Smooth muscle cell (in vitro differentiated cells): ENCODE measurements at regions not wholly inside any gene's neighbourhood (a gene's known extent, or its start where the extent isn't known, plus 50 kb on each side); places are given as distances from the start of the nearest gene placed in this dataset.
A peak's percentile ranks its signal among the peaks of the same experiment; 100 is the strongest.
"Not testable (repeated sequence)": the region's sequence is repeated elsewhere in the genome, so short reads cannot be mapped to it uniquely, and the experiment has no call there.

ENCODE experiments used
- DNase-seq: peaks from one replicate; lab custom pipeline; 2025; ENCODE audit not compliant: unreplicated experiment; lab: John Stamatoyannopoulos, UW
- H2AFZ ChIP-seq: fragments of 200-600 bp; sonication (generic); 2 replicates; pipeline ENCODE4 v1.6.0; 2016; ENCODE audit warnings: antibody characterized with exemption, low read depth, mild to moderate bottlenecking
- H3F3A ChIP-seq: fragments of 200-600 bp; sonication (generic); 2 replicates; pipeline ENCODE4 v1.6.0; 2017; ENCODE audit warnings: antibody characterized with exemption, low read depth
- H3K27ac ChIP-seq: fragments of 200-600 bp; sonication (generic); 2 replicates; pipeline ENCODE4 v1.5.1; 2016; ENCODE audit warnings: low read depth, mild to moderate bottlenecking
- H3K27me3 ChIP-seq: fragments of 200-600 bp; sonication (generic); 2 replicates; pipeline ENCODE4 v1.6.1; 2016; ENCODE audit warnings: low read depth, mild to moderate bottlenecking
- H3K36me3 ChIP-seq: fragments of 200-600 bp; sonication (generic); 2 replicates; pipeline ENCODE4 v1.5.1; 2016; ENCODE audit warnings: low read depth
- H3K4me1 ChIP-seq: fragments of 200-600 bp; sonication (generic); 2 replicates; pipeline ENCODE4 v1.5.1; 2016; ENCODE audit warnings: low read depth
- H3K4me2 ChIP-seq: fragments of 200-600 bp; sonication (generic); 2 replicates; pipeline ENCODE4 v1.6.0; 2016; ENCODE audit warnings: mild to moderate bottlenecking
- H3K4me3 ChIP-seq: fragments of 200-600 bp; sonication (generic); 2 replicates; pipeline ENCODE4 v1.5.1; 2016; ENCODE audit warnings: mild to moderate bottlenecking
- H3K79me2 ChIP-seq: fragments of 200-600 bp; sonication (generic); 2 replicates; pipeline ENCODE4 v1.6.0; 2016; ENCODE audit warnings: low read depth, mild to moderate bottlenecking
- H3K9ac ChIP-seq: fragments of 200-600 bp; sonication (generic); 2 replicates; pipeline ENCODE4 v1.6.0; 2016; ENCODE audit warnings: low read depth
- H3K9me3 ChIP-seq: fragments of 200-600 bp; sonication (generic); replicated peaks from 2 replicates; pipeline ENCODE4 v1.5.1; 2016; ENCODE audit warnings: low read depth
- H4K20me1 ChIP-seq: fragments of 200-600 bp; sonication (generic); 2 replicates; pipeline ENCODE4 v1.6.0; 2016; ENCODE audit warnings: low read depth
- CTCF ChIP-seq: fragments of 200-600 bp; sonication (generic); IDR thresholded peaks from 2 replicates; pipeline ENCODE4 v1.5.1; 2017; ENCODE audit warnings: borderline replicate concordance, mild to moderate bottlenecking, antibody characterized with exemption; ENCODE audit not compliant: insufficient read depth, poor library complexity, severe bottlenecking
- WGBS: methylation state at CpG from one replicate; pipeline ENCODE4 v1.1.7; 2016; ENCODE audit warnings: low lambda C conversion rate; 5-methylcytosine and 5-hydroxymethylcytosine counted together

GRCh38 chr22:23380230-23380573, 199.9 kb downstream of the IGLL1 start:
- Histone ChIP-seq H3K9ac (no peak overlapping the region), H3K79me2 (no peaks in the 10 kb centered on the region), H3K27ac (no peak overlapping the region), H3K9me3 (no peaks in the 10 kb centered on the region), H3K4me2 (no peak overlapping the region), H3K27me3 (no peaks in the 10 kb centered on the region), H3K4me1 (no peaks in the 10 kb centered on the region), H4K20me1 (no peaks in the 10 kb centered on the region), H3K4me3 (no peak overlapping the region), H2AFZ (no peak overlapping the region), H3F3A (no peaks in the 10 kb centered on the region), H3K36me3 (no peaks in the 10 kb centered on the region)
- 96% methylated on average over 5 of the region's 5 CpGs for WGBS
- TF ChIP-seq CTCF, result no peak
- no peak for DNase-seq

GRCh38 chr22:23379540-23380229, 199.4 kb downstream of the BCR start:
- not testable (repeated sequence) for H3K9me3 ChIP-seq, H3K27ac ChIP-seq, H3K27me3 ChIP-seq, H3K4me2 ChIP-seq, H3K79me2 ChIP-seq, DNase-seq, H3K9ac ChIP-seq, H2AFZ ChIP-seq, H3K36me3 ChIP-seq, H3K4me3 ChIP-seq, H4K20me1 ChIP-seq, H3K4me1 ChIP-seq, H3F3A ChIP-seq
- 87% methylated on average over 13 of the region's 18 CpGs for WGBS

GRCh38 chr22:23377767-23378166, 197.5 kb downstream of the BCR start:
- no peak overlapping the region for H3K4me2 ChIP-seq
- no peaks in the 10 kb centered on the region for H3K27me3 ChIP-seq
- H3K9me3 ChIP-seq, result no peaks in the 10 kb centered on the region
- DNase-seq, result no peak
- H3K9ac ChIP-seq, result no peak overlapping the region
- H3K4me3 ChIP-seq, result no peak overlapping the region
- H3K79me2 ChIP-seq, result no peaks in the 10 kb centered on the region
- no peaks in the 10 kb centered on the region for H3F3A ChIP-seq
- no peak overlapping the region for H2AFZ ChIP-seq
- no peaks in the 10 kb centered on the region for H4K20me1 ChIP-seq
- TF ChIP-seq CTCF, result no peak
- 84% methylated on average over 6 of the region's 6 CpGs for WGBS
- H3K4me1 ChIP-seq, result no peaks in the 10 kb centered on the region
- no peak overlapping the region for H3K27ac ChIP-seq
- H3K36me3 ChIP-seq, result no peaks in the 10 kb centered on the region

GRCh38 chr22:23376256-23376655, 195.9 kb downstream of the BCR start:
- no peak overlapping the region for H2AFZ ChIP-seq
- H3K36me3 ChIP-seq, result no peaks in the 10 kb centered on the region
- no peak overlapping the region for H3K4me3 ChIP-seq
- WGBS, result 60% methylated on average over 6 of the region's 6 CpGs
- no peaks in the 10 kb centered on the region for H3K4me1 ChIP-seq
- no peaks in the 10 kb centered on the region for H3K9me3 ChIP-seq
- H3K4me2 ChIP-seq, result no peak overlapping the region
- peak; percentile 8 for TF ChIP-seq CTCF
- no peak overlapping the region for H3K27ac ChIP-seq
- H4K20me1 ChIP-seq, result no peaks in the 10 kb centered on the region
- no peak for DNase-seq
- no peak overlapping the region for H3K9ac ChIP-seq
- H3F3A ChIP-seq, result no peaks in the 10 kb centered on the region
- H3K27me3 ChIP-seq, result peaks cover 2% of the 10 kb centered on the region
- no peaks in the 10 kb centered on the region for H3K79me2 ChIP-seq
